ENCODE measurements at regions not wholly inside any gene's neighbourhood (a gene's known extent, or its start where the extent isn't known, plus 50 kb on each side); places are given as distances from the start of the nearest gene placed in this dataset.

GRCh38 chr6:40898073-40898472 lies 140.9 kb downstream of the UNC5CL start:
- TF ChIP-seq GATA2 (IDR thresholded peaks at IDR 0.05; ENCODE audit: low read depth, low read length) (no peak), GATA3 (IDR thresholded peaks at IDR 0.05; ENCODE audit: low read depth, low read length) (no peak)

Measured in SH-SY5Y (cell line).